ENCODE measurements at regions not wholly inside any gene's neighbourhood (a gene's known extent, or its start where the extent isn't known, plus 50 kb on each side); places are given as distances from the start of the nearest gene placed in this dataset.

DNA sequence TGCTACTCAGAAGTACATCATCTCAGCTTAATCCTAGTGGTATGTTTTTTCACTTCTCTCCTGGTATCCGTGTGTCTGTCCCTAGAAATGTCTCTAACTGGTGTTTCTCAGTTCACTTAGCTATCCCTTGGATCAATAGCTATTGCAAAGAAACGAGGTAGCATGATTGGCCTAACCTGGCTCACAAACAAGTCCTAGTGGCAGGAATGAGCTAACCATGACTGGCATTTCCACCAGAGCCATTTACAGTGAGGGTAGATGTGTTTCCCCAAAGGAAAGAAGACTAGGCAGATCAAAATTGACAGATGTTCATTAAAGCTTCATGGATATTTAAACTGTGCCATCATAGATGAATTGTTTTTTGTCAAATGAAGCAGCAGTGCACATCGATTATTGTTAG is 82.5 kb downstream of the PALM2AKAP2 start:
- TF ChIP-seq, protein P1, sequence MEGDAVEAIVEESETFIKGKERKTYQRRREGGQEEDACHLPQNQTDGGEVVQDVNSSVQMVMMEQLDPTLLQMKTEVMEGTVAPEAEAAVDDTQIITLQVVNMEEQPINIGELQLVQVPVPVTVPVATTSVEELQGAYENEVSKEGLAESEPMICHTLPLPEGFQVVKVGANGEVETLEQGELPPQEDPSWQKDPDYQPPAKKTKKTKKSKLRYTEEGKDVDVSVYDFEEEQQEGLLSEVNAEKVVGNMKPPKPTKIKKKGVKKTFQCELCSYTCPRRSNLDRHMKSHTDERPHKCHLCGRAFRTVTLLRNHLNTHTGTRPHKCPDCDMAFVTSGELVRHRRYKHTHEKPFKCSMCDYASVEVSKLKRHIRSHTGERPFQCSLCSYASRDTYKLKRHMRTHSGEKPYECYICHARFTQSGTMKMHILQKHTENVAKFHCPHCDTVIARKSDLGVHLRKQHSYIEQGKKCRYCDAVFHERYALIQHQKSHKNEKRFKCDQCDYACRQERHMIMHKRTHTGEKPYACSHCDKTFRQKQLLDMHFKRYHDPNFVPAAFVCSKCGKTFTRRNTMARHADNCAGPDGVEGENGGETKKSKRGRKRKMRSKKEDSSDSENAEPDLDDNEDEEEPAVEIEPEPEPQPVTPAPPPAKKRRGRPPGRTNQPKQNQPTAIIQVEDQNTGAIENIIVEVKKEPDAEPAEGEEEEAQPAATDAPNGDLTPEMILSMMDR (IDR thresholded peaks at IDR 0.05), result no peak
- no peak for TF ChIP-seq POLR2A (IDR thresholded peaks at IDR 0.05)

Data from testis (tissue), 2 donors.